ENCODE measurements at regions not wholly inside any gene's neighbourhood (a gene's known extent, or its start where the extent isn't known, plus 50 kb on each side); places are given as distances from the start of the nearest gene placed in this dataset.

DNA sequence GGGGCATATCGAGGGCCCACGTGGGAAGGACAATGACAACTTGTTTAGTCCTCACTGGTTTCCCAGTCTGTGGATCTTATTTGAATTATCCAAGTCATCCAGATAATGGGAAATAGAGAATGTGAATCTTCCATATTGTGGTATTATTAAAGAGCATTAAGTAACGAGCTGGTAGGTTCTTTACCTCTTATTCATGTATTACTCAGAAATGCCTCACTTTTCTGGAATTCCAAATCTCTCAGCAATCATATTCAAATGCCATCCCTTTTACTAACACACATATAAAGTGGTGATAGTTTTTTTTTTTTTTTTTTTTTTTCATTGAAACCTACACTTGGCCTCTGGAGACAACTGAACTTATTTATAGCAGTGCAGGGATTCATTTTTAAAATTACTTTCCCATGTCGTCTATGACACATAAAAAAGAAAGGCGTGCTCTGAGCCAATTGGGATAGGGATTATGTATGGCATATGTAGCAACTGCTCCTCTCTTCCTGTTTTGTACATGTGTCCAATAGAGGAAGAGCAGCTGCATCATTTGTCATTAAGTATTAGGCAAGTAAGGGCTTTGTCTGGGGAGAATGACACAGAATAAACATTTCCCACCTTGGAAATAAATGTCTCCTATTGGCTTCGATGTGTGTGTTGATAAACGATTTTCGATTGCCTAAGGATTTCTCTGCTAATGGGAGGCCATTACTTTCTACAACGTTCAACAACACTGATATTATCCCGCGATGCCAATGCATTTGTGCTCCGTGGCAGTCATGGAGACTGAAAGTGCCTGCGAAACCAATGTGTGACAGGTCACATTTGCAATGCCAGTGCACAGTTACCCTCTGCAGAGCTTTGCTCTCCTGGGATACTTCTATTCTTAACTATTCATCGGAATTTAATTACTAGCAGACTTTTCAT is 78.6 kb upstream of the IFNG-AS1 start:
- TF ChIP-seq, protein P1, sequence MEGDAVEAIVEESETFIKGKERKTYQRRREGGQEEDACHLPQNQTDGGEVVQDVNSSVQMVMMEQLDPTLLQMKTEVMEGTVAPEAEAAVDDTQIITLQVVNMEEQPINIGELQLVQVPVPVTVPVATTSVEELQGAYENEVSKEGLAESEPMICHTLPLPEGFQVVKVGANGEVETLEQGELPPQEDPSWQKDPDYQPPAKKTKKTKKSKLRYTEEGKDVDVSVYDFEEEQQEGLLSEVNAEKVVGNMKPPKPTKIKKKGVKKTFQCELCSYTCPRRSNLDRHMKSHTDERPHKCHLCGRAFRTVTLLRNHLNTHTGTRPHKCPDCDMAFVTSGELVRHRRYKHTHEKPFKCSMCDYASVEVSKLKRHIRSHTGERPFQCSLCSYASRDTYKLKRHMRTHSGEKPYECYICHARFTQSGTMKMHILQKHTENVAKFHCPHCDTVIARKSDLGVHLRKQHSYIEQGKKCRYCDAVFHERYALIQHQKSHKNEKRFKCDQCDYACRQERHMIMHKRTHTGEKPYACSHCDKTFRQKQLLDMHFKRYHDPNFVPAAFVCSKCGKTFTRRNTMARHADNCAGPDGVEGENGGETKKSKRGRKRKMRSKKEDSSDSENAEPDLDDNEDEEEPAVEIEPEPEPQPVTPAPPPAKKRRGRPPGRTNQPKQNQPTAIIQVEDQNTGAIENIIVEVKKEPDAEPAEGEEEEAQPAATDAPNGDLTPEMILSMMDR (IDR thresholded peaks at IDR 0.05; ENCODE audit: borderline replicate concordance, control extremely low read depth, extremely low read depth, insufficient read depth, missing control alignments): no peak
- in situ Hi-C loops (cut with MboI; ENCODE audit: low sequenced_read_pairs, unreplicated experiment): no loop called here
- DNase-seq (ENCODE audit: low spot score): no peak

DNA sequence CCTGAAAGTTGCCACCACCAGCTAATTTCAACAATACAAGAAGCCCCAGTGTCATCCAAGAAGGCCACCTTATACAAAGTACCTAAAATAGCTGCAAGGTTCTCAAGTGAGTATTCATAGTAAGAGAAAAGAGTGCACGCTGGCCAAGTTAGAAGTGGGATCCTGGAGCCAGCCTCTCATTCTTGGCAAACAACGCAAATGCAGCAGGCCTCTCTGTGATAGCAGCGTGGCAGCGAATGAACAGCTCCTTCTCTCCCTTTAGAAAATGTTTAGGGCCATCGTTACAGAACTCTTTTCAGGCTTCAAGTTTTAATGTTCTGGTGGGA is 78.0 kb upstream of the IFNG-AS1 start:
- in situ Hi-C loops (cut with MboI; ENCODE audit: low sequenced_read_pairs, unreplicated experiment): no loop called here
- TF ChIP-seq, protein P1 (IDR thresholded peaks at IDR 0.05; ENCODE audit: borderline replicate concordance, control extremely low read depth, extremely low read depth, insufficient read depth, missing control alignments): no peak
- DNase-seq (ENCODE audit: low spot score): no peak

DNA sequence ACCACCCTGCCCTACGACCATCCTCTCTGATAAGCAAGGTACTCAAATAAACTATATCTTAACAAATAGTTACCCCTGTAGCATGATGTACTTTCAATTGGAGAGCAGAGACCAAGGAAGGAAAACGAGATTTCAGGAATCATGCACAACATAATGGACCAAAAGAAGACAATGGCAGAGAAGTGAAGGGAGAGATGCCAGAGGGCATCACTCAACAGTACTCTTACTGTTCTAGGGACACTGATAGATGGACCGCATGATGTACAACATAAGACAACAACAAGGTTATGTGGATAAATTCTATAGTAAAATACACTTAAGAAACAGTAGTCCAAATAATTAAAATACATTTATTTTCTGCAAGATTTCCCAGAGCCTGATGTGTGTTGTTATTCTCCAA is 77.5 kb upstream of the IFNG-AS1 start:
- in situ Hi-C loops (cut with MboI; ENCODE audit: low sequenced_read_pairs, unreplicated experiment): no loop called here
- TF ChIP-seq, protein P1 (IDR thresholded peaks at IDR 0.05; ENCODE audit: borderline replicate concordance, control extremely low read depth, extremely low read depth, insufficient read depth, missing control alignments): no peak
- DNase-seq (ENCODE audit: low spot score): no peak

DNA sequence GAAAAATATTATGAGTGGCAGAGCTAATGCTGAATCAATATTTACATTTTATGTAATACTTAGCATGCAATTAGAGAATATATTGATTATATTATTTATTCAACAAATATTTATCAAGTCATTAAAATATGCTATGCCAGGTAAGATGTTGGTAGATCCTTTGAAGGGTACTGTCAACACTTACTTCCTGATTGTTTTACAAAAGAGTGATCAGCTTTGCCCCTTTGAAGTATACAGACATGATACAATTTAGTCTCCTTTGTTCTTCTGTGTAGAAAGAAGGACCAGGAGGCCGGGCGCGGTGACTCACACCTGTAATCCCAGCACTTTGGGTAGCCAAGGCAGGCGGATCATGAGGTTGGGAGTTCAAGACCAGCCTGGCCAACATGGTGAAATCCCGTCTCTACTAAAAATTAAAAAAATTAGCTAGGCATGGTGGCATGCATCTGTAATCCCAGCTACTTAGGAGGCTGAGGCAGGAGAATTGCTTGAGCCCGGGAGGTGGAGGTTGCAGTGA is 73.9 kb upstream of the IFNG-AS1 start:
- DNase-seq (ENCODE audit: low spot score): no peak
- in situ Hi-C loops (cut with MboI; ENCODE audit: low sequenced_read_pairs, unreplicated experiment): no loop called here
- TF ChIP-seq, protein P1 (IDR thresholded peaks at IDR 0.05; ENCODE audit: borderline replicate concordance, control extremely low read depth, extremely low read depth, insufficient read depth, missing control alignments): no peak

DNA sequence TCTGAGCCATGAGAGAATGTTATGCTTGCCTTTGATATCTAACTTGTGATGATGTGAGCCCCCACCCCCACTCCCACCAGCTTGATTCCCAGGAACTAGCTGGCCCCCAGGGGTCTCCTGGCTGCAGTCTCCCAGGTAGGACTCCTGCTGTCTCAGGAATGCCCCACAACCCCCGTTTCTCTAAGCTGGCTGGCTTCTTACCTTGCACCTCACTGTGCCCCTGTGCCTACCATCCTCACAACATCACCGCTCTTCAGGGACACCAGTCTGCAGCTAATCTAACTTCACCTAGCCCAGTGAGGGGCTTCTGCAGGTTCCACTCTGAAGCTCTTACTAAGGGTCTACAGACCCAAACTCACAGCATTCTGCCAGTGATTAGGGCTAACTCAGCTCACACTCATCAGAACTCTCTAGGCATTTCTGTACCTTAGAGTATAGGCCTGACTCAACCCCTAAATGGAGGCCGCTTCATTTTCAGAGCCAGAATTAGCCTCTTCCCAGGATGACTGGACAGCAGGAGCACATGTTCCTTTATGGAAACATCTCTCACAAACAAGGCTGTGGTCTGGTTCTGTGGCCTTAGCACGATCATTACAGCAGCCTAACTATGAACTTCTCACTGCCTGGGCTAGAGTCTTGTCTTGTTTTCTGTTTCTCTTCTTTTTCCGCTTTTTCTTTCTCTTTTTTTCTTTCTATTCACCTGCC is 72.8 kb upstream of the IFNG-AS1 start:
- TF ChIP-seq, protein P1 (IDR thresholded peaks at IDR 0.05; ENCODE audit: borderline replicate concordance, control extremely low read depth, extremely low read depth, insufficient read depth, missing control alignments): no peak
- no peak for DNase-seq (ENCODE audit: low spot score)
- in situ Hi-C loops (cut with MboI; ENCODE audit: low sequenced_read_pairs, unreplicated experiment): no loop called here

DNA sequence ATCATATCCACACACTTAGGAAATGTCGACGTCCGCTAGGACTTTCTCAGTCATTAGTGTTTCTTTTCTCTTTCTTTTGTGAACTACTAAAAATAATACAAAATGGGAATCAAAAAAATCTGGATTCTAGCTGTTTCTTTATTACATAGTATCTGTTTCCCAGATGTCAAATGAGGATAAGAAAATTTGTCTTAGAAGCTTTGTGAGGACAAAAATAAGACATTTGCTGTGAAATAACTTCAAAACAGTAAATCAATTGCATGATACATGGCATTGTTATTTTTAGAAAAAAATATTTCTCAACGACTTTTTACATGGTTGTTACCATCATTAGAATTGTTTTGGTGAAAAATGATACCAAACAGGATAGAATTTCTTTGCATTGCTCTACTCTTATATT is 71.4 kb upstream of the IFNG-AS1 start:
- DNase-seq (ENCODE audit: low spot score): no peak
- in situ Hi-C loops (cut with MboI; ENCODE audit: low sequenced_read_pairs, unreplicated experiment): no loop called here
- TF ChIP-seq, protein P1 (IDR thresholded peaks at IDR 0.05; ENCODE audit: borderline replicate concordance, control extremely low read depth, extremely low read depth, insufficient read depth, missing control alignments): no peak

All from GM13976 (cell line).